IPS-20b (cell line): ENCODE measurements at regions not wholly inside any gene's neighbourhood (a gene's known extent, or its start where the extent isn't known, plus 50 kb on each side); places are given as distances from the start of the nearest gene placed in this dataset.
"Not testable (repeated sequence)": the region's sequence is repeated elsewhere in the genome, so short reads cannot be mapped to it uniquely, and the experiment has no call there.

Experiments used
- H3K27ac ChIP-seq: one replicate; pipeline ENCODE4 v1.5.1; 2013; ENCODE audit warnings: low read length
- H3K27me3 ChIP-seq: 2 replicates; pipeline ENCODE4 v1.6.1; 2013; ENCODE audit warnings: mild to moderate bottlenecking, low read length, inconsistent platforms; ENCODE audit not compliant: insufficient read depth
- H3K36me3 ChIP-seq: 2 replicates; pipeline ENCODE4 v1.6.1; 2013; ENCODE audit warnings: low read depth, mild to moderate bottlenecking, inconsistent platforms, low read length, moderate library complexity; ENCODE audit not compliant: insufficient read depth
- H3K4me1 ChIP-seq: 2 replicates; pipeline ENCODE4 v1.6.1; 2013; ENCODE audit warnings: mild to moderate bottlenecking, control low read depth, inconsistent platforms, low read length, moderate library complexity; ENCODE audit not compliant: insufficient read depth
- H3K4me3 ChIP-seq: 2 replicates; pipeline ENCODE4 v1.5.1; 2013; ENCODE audit warnings: mild to moderate bottlenecking, low read length, inconsistent platforms
- H3K9ac ChIP-seq: 2 replicates; pipeline ENCODE4 v1.6.1; 2013; ENCODE audit warnings: low read depth, mild to moderate bottlenecking, inconsistent platforms, low read length, moderate library complexity
- H3K9me3 ChIP-seq: 2 replicates; pipeline ENCODE4 v1.6.1; 2013; ENCODE audit warnings: mild to moderate bottlenecking, low read depth, low read length, inconsistent platforms; ENCODE audit not compliant: insufficient read depth

GRCh38 chr6:14417377-14417776 lies 299.8 kb downstream of the CD83 start:
- Histone ChIP-seq H3K36me3 (no peaks in the 10 kb centered on the region), H3K9me3 (no peaks in the 10 kb centered on the region), H3K4me1 (0 out of 2 replicates have a peak, but pooled peaks cover 2% of the 10 kb centered on the region), H3K27ac (no peak overlapping the region), H3K27me3 (no peaks in the 10 kb centered on the region), H3K9ac (no peak overlapping the region), H3K4me3 (no peak overlapping the region)

- H3K36me3 ChIP-seq, H3K4me3 ChIP-seq, H3K9me3 ChIP-seq, H3K27me3 ChIP-seq, H3K9ac ChIP-seq, H3K4me1 ChIP-seq, H3K27ac ChIP-seq: not testable (repeated sequence)
Measured at GRCh38 chr6:14419224-14419623, 301.7 kb downstream of the CD83 start.

- no peaks in the 10 kb centered on the region for H3K27me3 ChIP-seq
- no peaks in the 10 kb centered on the region for H3K9me3 ChIP-seq
- H3K9ac ChIP-seq: no peak overlapping the region
- H3K4me1 ChIP-seq: 0 out of 2 replicates have a peak, but pooled peaks cover under 1% of the 10 kb centered on the region
- H3K27ac ChIP-seq: no peak overlapping the region
- no peaks in the 10 kb centered on the region for H3K36me3 ChIP-seq
- H3K4me3 ChIP-seq: no peak overlapping the region
Measured at GRCh38 chr6:14422061-14422460, 304.5 kb downstream of the CD83 start.

GRCh38 chr6:14422917-14423316 lies 305.3 kb downstream of the CD83 start:
- H3K9me3 ChIP-seq: no peaks in the 10 kb centered on the region
- no peak overlapping the region for H3K27ac ChIP-seq
- H3K27me3 ChIP-seq: no peaks in the 10 kb centered on the region
- H3K4me1 ChIP-seq: no peaks in the 10 kb centered on the region
- no peaks in the 10 kb centered on the region for H3K36me3 ChIP-seq
- no peak overlapping the region for H3K9ac ChIP-seq
- no peak overlapping the region for H3K4me3 ChIP-seq

DNA sequence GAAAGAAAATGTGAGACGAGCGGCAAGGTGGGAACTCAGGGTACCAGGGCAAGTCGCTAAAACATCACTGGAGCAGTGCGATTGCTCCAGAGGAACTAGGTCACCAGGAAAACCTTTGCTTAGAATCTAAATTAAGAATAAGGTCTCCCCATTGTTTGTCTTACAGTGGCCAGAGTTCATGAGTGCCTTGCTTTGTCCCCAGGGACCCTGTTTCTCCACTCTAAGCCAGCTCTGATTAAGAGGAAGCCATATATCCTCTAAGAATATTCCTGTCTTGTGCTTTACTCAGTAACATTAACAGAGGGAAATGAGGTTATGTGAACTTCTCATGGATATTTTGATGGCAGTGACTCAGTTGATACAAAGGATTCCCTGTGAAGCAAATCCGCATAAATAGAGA lies 305.8 kb downstream of the CD83 start:
- H3K4me3 ChIP-seq: no peak overlapping the region
- no peaks in the 10 kb centered on the region for H3K4me1 ChIP-seq
- no peak overlapping the region for H3K27ac ChIP-seq
- H3K36me3 ChIP-seq: no peaks in the 10 kb centered on the region
- no peak overlapping the region for H3K9ac ChIP-seq
- no peaks in the 10 kb centered on the region for H3K27me3 ChIP-seq
- H3K9me3 ChIP-seq: no peaks in the 10 kb centered on the region

DNA sequence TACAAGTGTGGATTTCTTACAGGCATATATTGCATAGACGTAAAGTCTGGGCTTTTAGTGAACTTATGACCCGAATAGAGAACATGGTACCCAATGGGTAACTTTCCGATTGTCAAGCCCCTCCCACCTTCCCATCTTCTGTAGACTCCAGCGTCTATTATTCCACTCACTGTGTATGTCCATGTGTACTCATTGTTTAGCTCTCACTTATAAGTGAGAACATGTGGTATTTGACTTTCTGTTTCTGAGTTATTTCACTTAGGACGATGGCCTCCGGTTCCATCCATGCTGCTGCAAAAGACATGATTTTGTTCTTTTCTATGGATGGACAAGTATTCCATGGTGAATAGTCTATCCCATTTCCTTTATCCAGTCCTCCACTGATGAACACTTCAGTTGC lies 306.4 kb downstream of the CD83 start:
- Histone ChIP-seq H3K36me3 (no peaks in the 10 kb centered on the region), H3K4me1 (peaks cover 4% of the 10 kb centered on the region; the same call in 1 of the 2 replicates), H3K4me3 (no peak overlapping the region), H3K9me3 (no peaks in the 10 kb centered on the region), H3K27me3 (no peaks in the 10 kb centered on the region), H3K9ac (no peak overlapping the region), H3K27ac (no peak overlapping the region)

- no peaks in the 10 kb centered on the region for H3K27me3 ChIP-seq
- H3K4me1 ChIP-seq: peaks cover 13% of the 10 kb centered on the region; the same call in 1 of the 2 replicates
- H3K27ac ChIP-seq: no peak overlapping the region
- H3K9me3 ChIP-seq: no peaks in the 10 kb centered on the region
- no peaks in the 10 kb centered on the region for H3K36me3 ChIP-seq
- no peak overlapping the region for H3K9ac ChIP-seq
- H3K4me3 ChIP-seq: no peak overlapping the region
Measured at GRCh38 chr6:14425805-14426204, 308.2 kb downstream of the CD83 start.

- Histone ChIP-seq H3K36me3 (no peaks in the 10 kb centered on the region), H3K9ac (no peak overlapping the region), H3K4me1 (peaks cover 14% of the 10 kb centered on the region; the same call in 1 of the 2 replicates), H3K27ac (no peak overlapping the region), H3K27me3 (no peaks in the 10 kb centered on the region), H3K4me3 (no peak overlapping the region), H3K9me3 (no peaks in the 10 kb centered on the region)
Measured at GRCh38 chr6:14426281-14426680, 308.7 kb downstream of the CD83 start.

DNA sequence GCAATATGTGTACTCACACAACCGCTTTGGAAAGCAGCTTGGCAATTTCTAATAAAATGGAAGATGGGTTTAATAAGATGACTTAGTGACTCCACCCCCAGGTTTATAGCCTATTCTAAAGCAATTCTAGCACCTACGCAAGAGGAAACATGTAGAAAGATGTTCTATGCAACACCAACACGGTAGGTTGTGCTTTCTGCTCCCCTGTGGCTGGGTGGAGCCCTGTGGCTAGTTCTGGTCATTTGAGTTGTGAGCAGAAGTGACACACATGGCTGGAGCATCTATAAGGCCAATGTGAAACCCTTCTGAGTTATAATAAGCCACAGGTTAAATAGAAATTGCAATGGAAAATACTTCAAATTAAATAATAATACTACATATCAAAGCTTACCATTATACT lies 310.7 kb downstream of the CD83 start:
- no peaks in the 10 kb centered on the region for H3K9me3 ChIP-seq
- peaks cover 25% of the 10 kb centered on the region for H3K4me1 ChIP-seq
- no peak overlapping the region for H3K27ac ChIP-seq
- no peak overlapping the region for H3K4me3 ChIP-seq
- no peak overlapping the region for H3K9ac ChIP-seq
- H3K27me3 ChIP-seq: no peaks in the 10 kb centered on the region
- no peaks in the 10 kb centered on the region for H3K36me3 ChIP-seq

- no peaks in the 10 kb centered on the region for H3K36me3 ChIP-seq
- H3K4me3 ChIP-seq: no peak overlapping the region
- H3K9me3 ChIP-seq: no peaks in the 10 kb centered on the region
- peaks cover 25% of the 10 kb centered on the region for H3K4me1 ChIP-seq
- H3K27ac ChIP-seq: no peak overlapping the region
- H3K27me3 ChIP-seq: no peaks in the 10 kb centered on the region
- H3K9ac ChIP-seq: no peak overlapping the region
Measured at GRCh38 chr6:14429396-14429795, 311.8 kb downstream of the CD83 start.

DNA sequence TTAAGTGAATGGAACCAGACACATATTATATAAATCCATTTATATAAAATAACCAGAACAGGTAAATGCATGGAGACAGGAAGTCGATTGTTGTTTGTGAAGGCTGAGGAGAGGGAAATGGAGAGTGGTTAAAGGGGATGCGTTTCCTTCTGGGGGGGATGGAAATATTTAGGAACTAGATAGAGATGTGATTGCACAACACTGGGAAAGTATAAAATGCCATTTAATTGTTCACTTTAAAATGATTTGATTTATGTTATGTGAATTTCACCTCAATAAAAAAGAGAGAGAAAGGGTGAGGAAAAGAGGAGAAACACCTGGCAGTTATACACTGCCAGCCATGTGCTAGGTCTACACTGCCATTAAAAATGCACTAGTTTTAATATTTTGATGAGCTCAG lies 312.6 kb downstream of the CD83 start:
- Histone ChIP-seq H3K4me3 (no peak overlapping the region), H3K9ac (no peak overlapping the region), H3K27ac (no peak overlapping the region), H3K27me3 (no peaks in the 10 kb centered on the region), H3K9me3 (no peaks in the 10 kb centered on the region), H3K36me3 (no peaks in the 10 kb centered on the region), H3K4me1 (peaks cover 25% of the 10 kb centered on the region)

- Histone ChIP-seq H3K27ac (no peak overlapping the region), H3K4me1 (peaks cover 25% of the 10 kb centered on the region), H3K27me3 (no peaks in the 10 kb centered on the region), H3K36me3 (no peaks in the 10 kb centered on the region), H3K9me3 (no peaks in the 10 kb centered on the region), H3K4me3 (no peak overlapping the region), H3K9ac (no peak overlapping the region)
Measured at GRCh38 chr6:14431385-14432330, 314.1 kb downstream of the CD83 start.
